ENCODE measurements at regions not wholly inside any gene's neighbourhood (a gene's known extent, or its start where the extent isn't known, plus 50 kb on each side); places are given as distances from the start of the nearest gene placed in this dataset.

DNA sequence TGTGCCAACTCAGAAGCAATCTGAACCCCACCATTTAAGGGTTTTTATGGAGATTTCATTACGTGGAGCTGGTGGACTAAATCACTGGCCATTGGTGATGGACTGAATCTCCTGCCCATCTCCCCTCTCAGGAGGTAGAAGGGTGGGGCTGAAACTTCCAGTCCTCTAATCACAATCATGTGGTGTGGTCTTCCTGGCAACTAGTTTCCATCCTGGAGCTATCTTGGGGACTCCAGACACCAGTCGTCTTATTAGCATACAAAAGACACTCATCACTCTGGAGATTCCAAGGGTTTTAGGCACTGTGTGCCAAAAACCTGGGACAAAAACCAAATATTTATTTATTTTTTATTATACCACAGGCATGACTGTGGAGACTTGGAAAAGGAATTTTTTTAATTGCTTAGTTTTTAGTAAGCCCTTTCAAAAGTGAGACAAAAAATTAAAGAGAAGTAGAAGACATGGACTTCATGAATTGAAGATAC is 203.6 kb downstream of the WNT5A start:
- Histone ChIP-seq H3K27me3 (ENCODE audit: control insufficient read depth, low read length) (no peaks in the 10 kb centered on the region), H3K4me3 (ENCODE audit: low read length) (no peak overlapping the region), H3K79me2 (ENCODE audit: control insufficient read depth, low read length) (no peaks in the 10 kb centered on the region), H3K36me3 (ENCODE audit: control insufficient read depth, low read length) (no peaks in the 10 kb centered on the region), H3K9me2 (replicated peaks; ENCODE audit: control insufficient read depth, low read length) (no peaks in the 10 kb centered on the region), H3K9me3 (ENCODE audit: control insufficient read depth, insufficient read depth, low read length) (no peaks in the 10 kb centered on the region), H3K27ac (ENCODE audit: low read depth, low read length) (no peak overlapping the region), H3K4me1 (ENCODE audit: control insufficient read depth, low read length) (no peaks in the 10 kb centered on the region), H3K4me2 (ENCODE audit: low read length) (no peak overlapping the region), H3F3A (ENCODE audit: control insufficient read depth, insufficient read depth) (no peaks in the 10 kb centered on the region), H4K20me1 (ENCODE audit: control insufficient read depth, insufficient read depth, low read depth, low read length) (no peaks in the 10 kb centered on the region)
- TF ChIP-seq EZH2phosphoT487 (IDR thresholded peaks at IDR 0.05; ENCODE audit: borderline replicate concordance, low read length) = no peak

- no peak overlapping the region for H3K4me2 ChIP-seq (ENCODE audit: low read length)
- no peak for TF ChIP-seq EZH2phosphoT487 (IDR thresholded peaks at IDR 0.05; ENCODE audit: borderline replicate concordance, low read length)
- no peak for TF ChIP-seq CTCF (IDR thresholded peaks at IDR 0.05; ENCODE audit: low read depth, low read length, poor library complexity, severe bottlenecking)
Measured at GRCh38 chr3:55282994-55283393, 204.1 kb downstream of the WNT5A start.

GRCh38 chr3:55272031-55272645 is 215.0 kb downstream of the WNT5A start:
- H3F3A ChIP-seq (ENCODE audit: control insufficient read depth, insufficient read depth) = no peaks in the 10 kb centered on the region
- no peaks in the 10 kb centered on the region for H3K79me2 ChIP-seq (ENCODE audit: control insufficient read depth, low read length)
- no peaks in the 10 kb centered on the region for H3K9me2 ChIP-seq (replicated peaks; ENCODE audit: control insufficient read depth, low read length)
- no peaks in the 10 kb centered on the region for H4K20me1 ChIP-seq (ENCODE audit: control insufficient read depth, insufficient read depth, low read depth, low read length)
- no peak overlapping the region for H3K4me2 ChIP-seq (ENCODE audit: low read length)
- no peak overlapping the region for H3K27ac ChIP-seq (ENCODE audit: low read depth, low read length)
- H3K9me3 ChIP-seq (ENCODE audit: control insufficient read depth, insufficient read depth, low read length) = no peaks in the 10 kb centered on the region
- TF ChIP-seq CTCF (IDR thresholded peaks at IDR 0.05; ENCODE audit: low read depth, low read length, poor library complexity, severe bottlenecking) (no peak), EZH2phosphoT487 (IDR thresholded peaks at IDR 0.05; ENCODE audit: borderline replicate concordance, low read length) (no peak)
- no peaks in the 10 kb centered on the region for H3K4me1 ChIP-seq (ENCODE audit: control insufficient read depth, low read length)
- H3K4me3 ChIP-seq (ENCODE audit: low read length) = no peak overlapping the region
- no peaks in the 10 kb centered on the region for H3K36me3 ChIP-seq (ENCODE audit: control insufficient read depth, low read length)
- no peaks in the 10 kb centered on the region for H3K27me3 ChIP-seq (ENCODE audit: control insufficient read depth, low read length)

More at GRCh38 chr3:55282994-55283393, 204.1 kb downstream of the WNT5A start:
- H3K4me1 ChIP-seq (ENCODE audit: control insufficient read depth, low read length) = no peaks in the 10 kb centered on the region
- H3K9me2 ChIP-seq (replicated peaks; ENCODE audit: control insufficient read depth, low read length) = no peaks in the 10 kb centered on the region
- no peaks in the 10 kb centered on the region for H3K79me2 ChIP-seq (ENCODE audit: control insufficient read depth, low read length)
- H3F3A ChIP-seq (ENCODE audit: control insufficient read depth, insufficient read depth) = no peaks in the 10 kb centered on the region
- no peak overlapping the region for H3K4me3 ChIP-seq (ENCODE audit: low read length)
- no peaks in the 10 kb centered on the region for H3K9me3 ChIP-seq (ENCODE audit: control insufficient read depth, insufficient read depth, low read length)
- H3K27ac ChIP-seq (ENCODE audit: low read depth, low read length) = no peak overlapping the region
- no peaks in the 10 kb centered on the region for H4K20me1 ChIP-seq (ENCODE audit: control insufficient read depth, insufficient read depth, low read depth, low read length)
- H3K36me3 ChIP-seq (ENCODE audit: control insufficient read depth, low read length) = no peaks in the 10 kb centered on the region
- no peaks in the 10 kb centered on the region for H3K27me3 ChIP-seq (ENCODE audit: control insufficient read depth, low read length)

GRCh38 chr3:55271549-55271948 is 215.6 kb downstream of the WNT5A start:
- no peaks in the 10 kb centered on the region for H3F3A ChIP-seq (ENCODE audit: control insufficient read depth, insufficient read depth)
- no peaks in the 10 kb centered on the region for H3K36me3 ChIP-seq (ENCODE audit: control insufficient read depth, low read length)
- no peak overlapping the region for H3K27ac ChIP-seq (ENCODE audit: low read depth, low read length)
- H3K27me3 ChIP-seq (ENCODE audit: control insufficient read depth, low read length) = no peaks in the 10 kb centered on the region
- no peaks in the 10 kb centered on the region for H4K20me1 ChIP-seq (ENCODE audit: control insufficient read depth, insufficient read depth, low read depth, low read length)
- H3K4me2 ChIP-seq (ENCODE audit: low read length) = no peak overlapping the region
- TF ChIP-seq EZH2phosphoT487 (IDR thresholded peaks at IDR 0.05; ENCODE audit: borderline replicate concordance, low read length) = no peak
- TF ChIP-seq CTCF (IDR thresholded peaks at IDR 0.05; ENCODE audit: low read depth, low read length, poor library complexity, severe bottlenecking) = no peak
- H3K79me2 ChIP-seq (ENCODE audit: control insufficient read depth, low read length) = no peaks in the 10 kb centered on the region
- no peaks in the 10 kb centered on the region for H3K9me3 ChIP-seq (ENCODE audit: control insufficient read depth, insufficient read depth, low read length)
- H3K4me3 ChIP-seq (ENCODE audit: low read length) = no peak overlapping the region
- no peaks in the 10 kb centered on the region for H3K9me2 ChIP-seq (replicated peaks; ENCODE audit: control insufficient read depth, low read length)
- no peaks in the 10 kb centered on the region for H3K4me1 ChIP-seq (ENCODE audit: control insufficient read depth, low read length)

Data from DOHH2 (cell line).